NB4 (cell line): ENCODE measurements at regions not wholly inside any gene's neighbourhood (a gene's known extent, or its start where the extent isn't known, plus 50 kb on each side); places are given as distances from the start of the nearest gene placed in this dataset.

ENCODE experiments used
- POLR2A ChIP-seq: IDR thresholded peaks from 2 replicates; pipeline ENCODE4 v1.6.1; 2011; ENCODE audit warnings: mild to moderate bottlenecking; ENCODE audit not compliant: insufficient read length; ENCODE audit errors: extremely low read depth
- TF ChIP-seq, protein P1 (sequence below): IDR thresholded peaks from one replicate; pipeline ENCODE4 v1.5.1; 2012; ENCODE audit warnings: low read depth, low read length
- TF ChIP-seq, protein P2 (sequence below): IDR thresholded peaks from 2 replicates; pipeline ENCODE4 v1.6.1; 2011; ENCODE audit warnings: low read depth, low read length

DNA sequence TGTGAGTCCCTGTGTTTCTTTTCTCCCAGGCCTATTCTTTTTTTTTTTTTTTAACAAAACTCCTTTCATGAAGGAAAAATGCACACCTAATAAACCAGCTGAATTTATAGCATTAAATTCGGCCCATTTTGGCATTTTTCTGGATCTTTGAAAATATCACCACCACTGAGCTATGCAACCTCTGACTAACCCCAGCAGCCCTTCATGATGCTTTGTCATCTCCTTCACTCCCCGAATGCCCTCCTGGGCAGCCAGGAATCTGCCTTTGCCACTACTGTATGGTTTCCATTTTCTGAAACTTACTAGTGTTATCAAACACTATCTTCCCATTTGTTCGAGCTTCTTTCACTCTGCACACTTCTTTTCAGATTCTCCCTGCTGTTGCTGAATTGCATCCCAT, 97.9 kb downstream of the ZNF280B start:
- TF ChIP-seq, protein P1, sequence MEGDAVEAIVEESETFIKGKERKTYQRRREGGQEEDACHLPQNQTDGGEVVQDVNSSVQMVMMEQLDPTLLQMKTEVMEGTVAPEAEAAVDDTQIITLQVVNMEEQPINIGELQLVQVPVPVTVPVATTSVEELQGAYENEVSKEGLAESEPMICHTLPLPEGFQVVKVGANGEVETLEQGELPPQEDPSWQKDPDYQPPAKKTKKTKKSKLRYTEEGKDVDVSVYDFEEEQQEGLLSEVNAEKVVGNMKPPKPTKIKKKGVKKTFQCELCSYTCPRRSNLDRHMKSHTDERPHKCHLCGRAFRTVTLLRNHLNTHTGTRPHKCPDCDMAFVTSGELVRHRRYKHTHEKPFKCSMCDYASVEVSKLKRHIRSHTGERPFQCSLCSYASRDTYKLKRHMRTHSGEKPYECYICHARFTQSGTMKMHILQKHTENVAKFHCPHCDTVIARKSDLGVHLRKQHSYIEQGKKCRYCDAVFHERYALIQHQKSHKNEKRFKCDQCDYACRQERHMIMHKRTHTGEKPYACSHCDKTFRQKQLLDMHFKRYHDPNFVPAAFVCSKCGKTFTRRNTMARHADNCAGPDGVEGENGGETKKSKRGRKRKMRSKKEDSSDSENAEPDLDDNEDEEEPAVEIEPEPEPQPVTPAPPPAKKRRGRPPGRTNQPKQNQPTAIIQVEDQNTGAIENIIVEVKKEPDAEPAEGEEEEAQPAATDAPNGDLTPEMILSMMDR: no peak
- no peak for TF ChIP-seq POLR2A
- TF ChIP-seq, protein P2, sequence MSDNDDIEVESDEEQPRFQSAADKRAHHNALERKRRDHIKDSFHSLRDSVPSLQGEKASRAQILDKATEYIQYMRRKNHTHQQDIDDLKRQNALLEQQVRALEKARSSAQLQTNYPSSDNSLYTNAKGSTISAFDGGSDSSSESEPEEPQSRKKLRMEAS: no peak
